GM12878 (cell line): ENCODE measurements at regions not wholly inside any gene's neighbourhood (a gene's known extent, or its start where the extent isn't known, plus 50 kb on each side); places are given as distances from the start of the nearest gene placed in this dataset.

Experiments used
- ATAC-seq: fragments of 200-7000 bp; cut with Tn5 transposase; 3 replicates; pipeline ENCODE4 v1.9.1; 2020; ENCODE audit warnings: mild to moderate bottlenecking, moderate library complexity
- BruUV-seq: library from RNA; stranded (reverse); fragments of 400-500 nt; replicated peaks from 2 replicates; lab custom pipeline; 2021; lab: Mats Ljungman, UMichigan
- CTCF ChIA-PET: fragments of 300-600 bp; sonication (Branson Sonifier 250); formaldehyde crosslinking; extraction: SDS; loops from one replicate; lab custom pipeline; 2021; ENCODE audit warnings: inconsistent platforms; lab: Yijun Ruan, JAX
- POLR2A ChIA-PET: fragments of 350-600 bp; formaldehyde crosslinking; extraction: SDS; loops from one replicate; lab custom pipeline; 2021; ENCODE audit warnings: inconsistent platforms; lab: Charles Lee
- RAD21 ChIA-PET: fragments of 300-600 bp; sonication (Branson Sonifier 250); formaldehyde crosslinking; loops from one replicate; lab custom pipeline; 2023; ENCODE audit warnings: antibody characterized with exemption; ENCODE audit not compliant: unreplicated experiment; lab: Charles Lee
- SMC1A ChIA-PET: fragments of 300-600 bp; sonication (Branson Sonifier 250); formaldehyde crosslinking; loops from one replicate; lab custom pipeline; 2023; ENCODE audit not compliant: unreplicated experiment, uncharacterized antibody; lab: Charles Lee
- DNase-seq: peaks from one replicate; pipeline ENCODE4 v3.0.0-alpha.2; 2011; ENCODE audit warnings: low read depth, low spot score
- FAIRE-seq: peaks from 3 replicates; lab custom pipeline; 2011; peaks lifted over from hg19 to GRCh38; lab: Jason Lieb, UNC
- H2AFZ ChIP-seq: 2 replicates; pipeline ENCODE4 v1.6.0; 2011; ENCODE audit warnings: low read depth, low read length, control low read depth; ENCODE audit not compliant: control insufficient read depth
- H3K27ac ChIP-seq: 2 replicates; pipeline ENCODE4 v1.5.1; 2011; ENCODE audit warnings: control low read depth; ENCODE audit not compliant: control insufficient read depth, insufficient read depth
- H3K27me3 ChIP-seq, 2 experiments: replicated peaks in 1 of 2; 2 replicates each; pipeline versions ENCODE4 v1.6.0 to v1.6.1; 2011; ENCODE audit warnings: low read length in 1 of 2; ENCODE audit not compliant: control insufficient read depth in 2 of 2, insufficient read depth in 2 of 2
- H3K36me3 ChIP-seq, 2 experiments: 2 replicates each; pipeline ENCODE4 v1.5.1; 2011; ENCODE audit warnings: low read length in 1 of 2; ENCODE audit not compliant: control insufficient read depth in 2 of 2, insufficient read depth in 2 of 2
- H3K4me1 ChIP-seq: 2 replicates; pipeline ENCODE4 v1.6.1; 2011; ENCODE audit warnings: mild to moderate bottlenecking, low read length, moderate library complexity, mixed read lengths; ENCODE audit not compliant: control insufficient read depth, insufficient read depth
- H3K4me2 ChIP-seq: 2 replicates; pipeline ENCODE4 v1.6.0; 2011; ENCODE audit warnings: control low read depth; ENCODE audit not compliant: control insufficient read depth, insufficient read depth
- H3K4me3 ChIP-seq: fragments of 200-600 bp; sonication (generic); 2 replicates; pipeline ENCODE4 v1.5.1; 2016
- H3K79me2 ChIP-seq: 2 replicates; pipeline ENCODE4 v1.6.0; 2011; ENCODE audit warnings: low read length; ENCODE audit not compliant: control insufficient read depth, insufficient read depth
- H3K9ac ChIP-seq: 2 replicates; pipeline ENCODE4 v1.8.0; 2011; ENCODE audit warnings: low read length, control low read depth, mixed read lengths; ENCODE audit not compliant: control insufficient read depth, insufficient read depth
- H3K9me3 ChIP-seq: replicated peaks from 3 replicates; pipeline ENCODE4 v1.5.1; 2011; ENCODE audit warnings: mild to moderate bottlenecking, low read length; ENCODE audit not compliant: control insufficient read depth, insufficient read depth
- H4K20me1 ChIP-seq: 2 replicates; pipeline ENCODE4 v1.6.0; 2011; ENCODE audit not compliant: control insufficient read depth, insufficient read depth
- ATF3 ChIP-seq: IDR thresholded peaks from 2 replicates; pipeline ENCODE4 v1.6.1; 2011; ENCODE audit warnings: low read depth, mild to moderate bottlenecking, low read length, moderate library complexity, borderline replicate concordance; ENCODE audit errors: extremely low read depth
- ETV6 ChIP-seq, 2 experiments: fragments of 450-650 bp in 1 of 2; IDR thresholded peaks in 1 of 2; conservative IDR thresholded peaks in 1 of 2; 2 replicates each; pipeline ENCODE4 v1.6.1; 2014; ENCODE audit warnings: antibody characterized with exemption in 1 of 2, borderline replicate concordance in 1 of 2, low read depth in 1 of 2, mild to moderate bottlenecking in 1 of 2, moderate library complexity in 1 of 2
- FOXK2 ChIP-seq: fragments of 450-650 bp; IDR thresholded peaks from 2 replicates; pipeline ENCODE4 v1.6.1; 2017; ENCODE audit warnings: mild to moderate bottlenecking, moderate library complexity
- KDM1A ChIP-seq: fragments of 200-600 bp; sonication (generic); IDR thresholded peaks from 2 replicates; pipeline ENCODE4 v1.6.1; 2016; ENCODE audit warnings: borderline replicate concordance
- MEF2A ChIP-seq: IDR thresholded peaks from 2 replicates; pipeline ENCODE4 v1.6.1; 2011; ENCODE audit warnings: low read depth, mild to moderate bottlenecking, low read length, moderate library complexity; ENCODE audit not compliant: insufficient read depth
- MYC ChIP-seq: IDR thresholded peaks from 2 replicates; pipeline ENCODE4 v1.6.1; 2011; ENCODE audit warnings: mild to moderate bottlenecking, low read length, moderate library complexity, inconsistent platforms; ENCODE audit not compliant: insufficient read depth, insufficient replicate concordance, insufficient read length, severe bottlenecking
- NFYA ChIP-seq: IDR thresholded peaks from 2 replicates; pipeline ENCODE4 v1.6.1; 2011; ENCODE audit warnings: low read depth, mild to moderate bottlenecking, low read length, improper control_type of control experiment, borderline replicate concordance
- RBBP5 ChIP-seq: fragments of 200-600 bp; sonication (generic); conservative IDR thresholded peaks from 2 replicates; pipeline ENCODE4 v1.6.1; 2016
- ZNF274 ChIP-seq: IDR thresholded peaks from one replicate; pipeline ENCODE4 v1.8.0; 2011; ENCODE audit not compliant: insufficient read length, insufficient read depth
- whole genome bisulfite sequencing: methylation state at CpG from one replicate; pipeline ENCODE4 v1.1.6; 2016; ENCODE audit warnings: low lambda C conversion rate; ENCODE audit not compliant: insufficient replicate concordance, insufficient coverage; ENCODE audit errors: missing lambda C conversion rate; 5-methylcytosine and 5-hydroxymethylcytosine counted together
- in situ Hi-C: fragments of 300-500 bp; cut with MboI; formaldehyde crosslinking; loops from 9 replicates; pipeline ENCODE4 v1.14.3; 2018; ENCODE audit warnings: mixed read lengths
- intact Hi-C: fragments of 100-400 bp; cut with micrococcal nuclease; formaldehyde crosslinking; loops from one replicate; pipeline ENCODE4 v1.14.2; 2022; ENCODE audit not compliant: unreplicated experiment
- TF ChIP-seq, protein P1 (sequence below): fragments of 450-650 bp; IDR thresholded peaks from 2 replicates; pipeline ENCODE4 v1.6.1; 2016; ENCODE audit warnings: mild to moderate bottlenecking, moderate library complexity, borderline replicate concordance

- ChIA-PET RAD21 (no interaction called here), SMC1A (no interaction called here), POLR2A (no interaction called here), CTCF (no interaction called here)
- in situ Hi-C loops, result no loop called here
- intact Hi-C loops, result no loop called here
- Histone ChIP-seq H4K20me1 (no peaks in the 10 kb centered on the region), H3K4me3 (no peak overlapping the region), H3K36me3 (no peaks in the 10 kb centered on the region), H3K9ac (no peak overlapping the region), H3K9me3 (no peaks in the 10 kb centered on the region), H3K4me1 (no peaks in the 10 kb centered on the region), H3K27ac (no peak overlapping the region), H3K79me2 (no peaks in the 10 kb centered on the region), H2AFZ (no peak overlapping the region), H3K4me2 (no peak overlapping the region), H3K27me3 (no peaks in the 10 kb centered on the region; a peak in 2 of 4 replicates)
- no TSS peak for BruUV-seq
- DNase-seq (no peak), ATAC-seq (no peak), FAIRE-seq (no peak)
- 27% methylated on average over 3 of the region's 3 CpGs for WGBS
- no peak for TF ChIP-seq ETV6 (conservative IDR thresholded peaks at IDR 0.05 in 1 of 2, IDR thresholded peaks at IDR 0.05 in 1 of 2; ENCODE audit: borderline replicate concordance in 1 of 2, low read depth in 1 of 2)
- TF ChIP-seq ZNF274, result no peak
- no peak for TF ChIP-seq NFYA
- no peak for TF ChIP-seq RBBP5
- no peak for TF ChIP-seq FOXK2
- no peak for TF ChIP-seq KDM1A
- no peak for TF ChIP-seq MEF2A
- TF ChIP-seq, protein P1, sequence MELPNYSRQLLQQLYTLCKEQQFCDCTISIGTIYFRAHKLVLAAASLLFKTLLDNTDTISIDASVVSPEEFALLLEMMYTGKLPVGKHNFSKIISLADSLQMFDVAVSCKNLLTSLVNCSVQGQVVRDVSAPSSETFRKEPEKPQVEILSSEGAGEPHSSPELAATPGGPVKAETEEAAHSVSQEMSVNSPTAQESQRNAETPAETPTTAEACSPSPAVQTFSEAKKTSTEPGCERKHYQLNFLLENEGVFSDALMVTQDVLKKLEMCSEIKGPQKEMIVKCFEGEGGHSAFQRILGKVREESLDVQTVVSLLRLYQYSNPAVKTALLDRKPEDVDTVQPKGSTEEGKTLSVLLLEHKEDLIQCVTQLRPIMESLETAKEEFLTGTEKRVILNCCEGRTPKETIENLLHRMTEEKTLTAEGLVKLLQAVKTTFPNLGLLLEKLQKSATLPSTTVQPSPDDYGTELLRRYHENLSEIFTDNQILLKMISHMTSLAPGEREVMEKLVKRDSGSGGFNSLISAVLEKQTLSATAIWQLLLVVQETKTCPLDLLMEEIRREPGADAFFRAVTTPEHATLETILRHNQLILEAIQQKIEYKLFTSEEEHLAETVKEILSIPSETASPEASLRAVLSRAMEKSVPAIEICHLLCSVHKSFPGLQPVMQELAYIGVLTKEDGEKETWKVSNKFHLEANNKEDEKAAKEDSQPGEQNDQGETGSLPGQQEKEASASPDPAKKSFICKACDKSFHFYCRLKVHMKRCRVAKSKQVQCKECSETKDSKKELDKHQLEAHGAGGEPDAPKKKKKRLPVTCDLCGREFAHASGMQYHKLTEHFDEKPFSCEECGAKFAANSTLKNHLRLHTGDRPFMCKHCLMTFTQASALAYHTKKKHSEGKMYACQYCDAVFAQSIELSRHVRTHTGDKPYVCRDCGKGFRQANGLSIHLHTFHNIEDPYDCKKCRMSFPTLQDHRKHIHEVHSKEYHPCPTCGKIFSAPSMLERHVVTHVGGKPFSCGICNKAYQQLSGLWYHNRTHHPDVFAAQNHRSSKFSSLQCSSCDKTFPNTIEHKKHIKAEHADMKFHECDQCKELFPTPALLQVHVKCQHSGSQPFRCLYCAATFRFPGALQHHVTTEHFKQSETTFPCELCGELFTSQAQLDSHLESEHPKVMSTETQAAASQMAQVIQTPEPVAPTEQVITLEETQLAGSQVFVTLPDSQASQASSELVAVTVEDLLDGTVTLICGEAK, result no peak
- TF ChIP-seq MYC, result no peak
- TF ChIP-seq ATF3, result no peak
Observed at GRCh38 chr10:78814407-78814806, 254.4 kb upstream of the ZMIZ1 start.
